GM21381 (cell line): ENCODE measurements at regions not wholly inside any gene's neighbourhood (a gene's known extent, or its start where the extent isn't known, plus 50 kb on each side); places are given as distances from the start of the nearest gene placed in this dataset.
"Not testable (repeated sequence)": the region's sequence is repeated elsewhere in the genome, so short reads cannot be mapped to it uniquely, and the experiment has no call there.

ENCODE experiments used
- ATAC-seq: cut with Tn5 transposase; IDR thresholded peaks from one replicate; pipeline ENCODE4 v1.9.1; 2021; ENCODE audit warnings: mild to moderate bottlenecking, moderate library complexity; ENCODE audit not compliant: unreplicated experiment

DNA sequence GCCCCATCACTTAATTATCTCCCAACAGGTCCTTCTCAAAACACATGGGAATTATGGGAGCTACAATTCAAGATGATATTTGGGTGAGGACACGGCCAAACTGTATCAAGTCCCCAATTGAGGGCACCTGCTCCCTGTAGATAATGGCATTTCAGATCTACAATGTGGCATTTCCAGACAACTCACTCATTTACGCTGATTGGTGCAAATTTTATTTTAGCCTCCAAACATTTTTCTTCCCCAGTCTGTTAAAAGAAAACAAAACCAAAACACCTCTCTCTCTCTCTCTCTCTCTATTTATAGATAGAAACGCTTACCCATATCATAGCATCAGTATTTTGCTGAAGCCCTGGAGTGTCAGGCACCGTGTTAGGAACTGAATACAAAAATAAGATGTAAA is 148.7 kb upstream of the KLF6 start:
- no peak for ATAC-seq

DNA sequence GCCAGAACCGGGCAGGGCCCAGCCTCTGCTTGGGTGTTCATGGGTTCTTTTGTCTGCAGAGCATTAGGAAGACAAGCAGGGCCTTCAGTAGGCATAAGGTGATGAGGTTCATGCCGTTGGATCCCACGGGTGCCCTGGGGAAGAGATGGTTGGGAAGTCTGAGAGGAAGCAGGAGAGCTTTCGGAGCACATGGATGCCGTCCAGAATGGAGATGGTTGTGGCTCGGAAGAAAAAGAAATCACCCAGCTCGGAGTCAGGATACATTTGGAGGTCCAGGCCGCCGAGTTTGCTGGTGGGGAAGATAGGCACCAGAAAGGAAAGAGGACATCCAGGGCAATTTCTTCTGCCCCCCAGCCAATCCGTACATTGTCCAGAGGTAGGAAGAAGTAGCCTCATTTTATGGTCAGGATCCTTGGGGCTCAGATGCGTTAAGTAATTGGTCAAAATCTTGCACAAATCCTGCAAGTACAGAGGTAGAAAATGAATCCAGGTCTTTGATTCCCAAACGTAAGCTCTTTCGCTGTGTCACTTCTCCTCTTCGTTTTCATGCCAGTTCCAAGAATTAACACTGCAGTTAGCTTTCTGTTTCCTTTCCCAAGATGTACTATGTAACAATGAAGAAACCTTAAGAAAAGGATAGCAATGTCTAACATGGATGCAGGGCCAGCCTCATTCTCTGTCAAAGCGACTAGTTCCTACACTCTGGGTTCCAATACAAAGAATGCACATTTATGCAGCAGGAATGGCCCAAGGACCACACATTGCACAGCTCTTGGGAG is 147.8 kb upstream of the KLF6 start:
- ATAC-seq = no peak

- no peak for ATAC-seq
Observed at GRCh38 chr10:3931901-3932300, 146.9 kb upstream of the KLF6 start.

GRCh38 chr10:3931224-3931623 is 146.2 kb upstream of the KLF6 start:
- no peak for ATAC-seq

DNA sequence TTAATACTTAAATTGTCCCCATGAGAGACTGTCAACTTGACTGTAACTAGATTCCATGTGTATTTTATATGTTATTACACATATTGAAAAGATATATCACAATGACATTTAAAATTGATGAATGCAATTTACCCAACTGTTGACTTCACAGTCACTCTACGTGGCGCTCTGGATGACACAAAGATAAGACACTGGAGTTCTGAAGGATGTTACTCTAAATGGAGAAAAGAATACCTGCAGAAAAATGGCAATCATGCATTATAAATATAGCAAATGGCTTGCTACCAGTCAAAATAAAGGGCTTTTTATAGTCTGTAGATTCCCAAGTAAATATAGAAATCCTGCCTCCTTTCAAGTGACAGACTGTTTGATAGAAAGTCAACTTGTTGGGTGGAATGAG is 143.6 kb upstream of the KLF6 start:
- ATAC-seq = no peak

GRCh38 chr10:3928078-3928477 is 143.1 kb upstream of the KLF6 start:
- ATAC-seq = no peak

DNA sequence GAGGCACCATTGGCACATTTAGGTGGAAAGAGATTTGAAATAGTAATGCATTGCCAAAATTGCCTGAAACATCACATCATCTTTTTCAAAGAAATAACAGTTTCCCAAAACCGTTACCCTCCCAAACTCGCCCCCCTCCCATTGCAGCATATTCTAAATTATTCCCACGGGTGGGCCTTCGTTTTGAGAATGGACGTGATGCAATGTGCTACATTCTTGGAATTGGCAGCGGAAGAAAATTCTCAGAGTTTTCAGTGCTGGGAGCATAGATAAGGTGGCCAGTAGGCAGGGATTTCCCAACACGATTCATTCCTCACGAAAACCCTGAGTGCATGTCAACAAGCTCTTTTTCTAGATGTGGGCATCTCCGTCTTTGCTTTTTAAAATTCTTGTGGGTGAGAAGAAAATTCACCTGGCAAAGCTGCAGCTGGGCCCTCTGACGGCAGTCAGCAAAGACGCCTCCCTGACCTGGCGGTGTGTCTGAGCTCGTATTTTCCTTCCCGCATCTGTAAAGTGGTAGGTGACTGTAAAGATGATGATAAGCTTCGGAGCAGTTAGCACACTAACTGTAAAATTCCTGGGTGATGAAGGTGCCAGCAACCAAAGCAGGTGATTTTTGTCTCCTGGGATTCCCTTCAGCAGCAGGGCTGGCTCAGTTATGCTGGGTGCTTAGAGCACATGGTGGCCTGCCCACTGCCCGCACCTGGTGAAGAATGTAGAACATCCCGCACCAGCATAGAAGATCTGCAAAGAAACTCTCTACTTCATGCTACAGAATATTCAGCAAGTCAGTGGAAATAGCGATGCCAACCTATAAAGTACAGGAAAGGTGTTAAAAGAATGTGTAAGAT is 141.9 kb upstream of the KLF6 start:
- ATAC-seq = no peak

GRCh38 chr10:3926258-3926657 is 141.2 kb upstream of the KLF6 start:
- ATAC-seq = no peak

- ATAC-seq = no peak
Observed at GRCh38 chr10:3925184-3925583, 140.2 kb upstream of the KLF6 start.

GRCh38 chr10:3924344-3924743 is 139.3 kb upstream of the KLF6 start:
- ATAC-seq = no peak

- ATAC-seq = no peak
Observed at GRCh38 chr10:3923033-3923432, 138.0 kb upstream of the KLF6 start.

GRCh38 chr10:3919709-3920308 is 134.8 kb upstream of the KLF6 start:
- ATAC-seq = no peak

- not testable (repeated sequence) for ATAC-seq
Observed at GRCh38 chr10:3917392-3917791, 132.4 kb upstream of the KLF6 start.

DNA sequence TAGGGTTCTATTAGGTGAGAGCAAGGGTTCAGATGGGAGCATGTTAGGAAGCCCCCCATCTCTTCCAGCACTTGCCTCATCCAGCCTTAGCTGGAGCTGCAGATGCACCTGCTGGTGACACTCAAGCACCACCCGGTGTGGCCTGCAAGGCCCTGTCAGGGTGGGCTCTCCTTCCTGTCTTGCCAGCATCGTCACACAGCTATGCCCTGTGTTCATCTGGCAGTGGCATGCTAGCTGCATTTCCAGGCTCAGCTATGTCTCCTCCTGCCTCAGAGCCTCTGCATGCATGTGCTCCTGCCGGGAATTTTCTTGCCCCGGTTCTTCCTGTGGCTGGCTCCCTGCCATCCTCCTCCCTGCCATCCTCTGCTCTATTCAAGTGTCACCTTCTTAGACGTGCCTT is 129.7 kb upstream of the KLF6 start:
- no peak for ATAC-seq

DNA sequence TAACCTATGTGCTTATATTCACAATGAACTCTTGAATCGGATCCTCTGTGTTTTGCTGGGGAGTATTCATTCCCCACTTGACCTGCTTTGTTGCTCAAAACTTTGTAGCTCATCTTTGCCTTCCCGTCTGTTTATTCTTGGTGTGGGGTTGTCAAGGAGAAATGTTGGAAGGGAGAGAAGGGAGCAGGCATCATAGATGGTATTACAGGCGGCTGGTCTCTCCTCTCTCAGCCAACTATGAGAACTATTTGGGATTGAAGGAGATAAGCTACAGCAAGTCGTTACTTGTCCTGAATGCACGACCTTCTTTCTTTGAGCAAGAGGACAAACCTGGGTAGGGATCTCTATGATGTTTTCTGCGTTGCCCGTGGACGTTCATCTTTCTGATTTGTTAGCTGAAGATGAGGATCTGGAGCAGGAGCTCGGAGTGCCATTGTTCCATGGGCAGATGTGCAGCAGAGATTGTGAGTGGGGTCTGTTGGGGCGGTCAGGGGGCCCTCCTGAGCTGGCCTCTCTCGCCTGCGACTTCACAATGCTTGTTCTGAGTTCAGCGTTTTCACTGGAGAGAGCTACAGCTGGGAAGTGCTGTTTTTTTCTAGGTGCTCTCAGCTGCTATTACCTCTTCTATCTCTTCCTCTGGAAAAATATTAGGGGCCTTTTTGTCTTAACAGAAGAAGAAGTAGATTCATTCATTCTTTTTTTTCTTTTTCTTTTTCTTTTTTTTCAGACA is 126.9 kb upstream of the KLF6 start:
- ATAC-seq = no peak

- no peak for ATAC-seq
Observed at GRCh38 chr10:3911241-3911640, 126.2 kb upstream of the KLF6 start.

- ATAC-seq = no peak
Observed at GRCh38 chr10:3909339-3909738, 124.3 kb upstream of the KLF6 start.

DNA sequence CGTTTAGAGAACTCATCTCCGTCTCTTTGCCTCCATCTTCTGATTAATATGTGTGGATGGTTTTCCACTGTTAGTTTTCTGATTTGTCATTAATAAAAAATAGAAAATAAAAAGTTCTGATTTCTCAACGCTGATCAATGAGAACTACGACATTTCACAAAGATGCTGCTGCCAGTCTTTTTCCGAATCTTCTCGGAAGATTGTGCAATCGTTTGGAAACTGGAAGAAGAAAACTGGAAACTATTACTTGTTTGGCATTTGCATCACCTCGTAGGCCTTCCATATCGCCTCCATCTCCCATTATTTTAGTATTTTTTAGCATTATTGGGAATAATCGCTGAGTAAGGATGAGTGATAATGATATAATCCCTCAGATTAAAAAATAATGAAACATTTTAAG is 123.2 kb upstream of the KLF6 start:
- ATAC-seq = no peak

- no peak for ATAC-seq
Observed at GRCh38 chr10:3907514-3907913, 122.5 kb upstream of the KLF6 start.

DNA sequence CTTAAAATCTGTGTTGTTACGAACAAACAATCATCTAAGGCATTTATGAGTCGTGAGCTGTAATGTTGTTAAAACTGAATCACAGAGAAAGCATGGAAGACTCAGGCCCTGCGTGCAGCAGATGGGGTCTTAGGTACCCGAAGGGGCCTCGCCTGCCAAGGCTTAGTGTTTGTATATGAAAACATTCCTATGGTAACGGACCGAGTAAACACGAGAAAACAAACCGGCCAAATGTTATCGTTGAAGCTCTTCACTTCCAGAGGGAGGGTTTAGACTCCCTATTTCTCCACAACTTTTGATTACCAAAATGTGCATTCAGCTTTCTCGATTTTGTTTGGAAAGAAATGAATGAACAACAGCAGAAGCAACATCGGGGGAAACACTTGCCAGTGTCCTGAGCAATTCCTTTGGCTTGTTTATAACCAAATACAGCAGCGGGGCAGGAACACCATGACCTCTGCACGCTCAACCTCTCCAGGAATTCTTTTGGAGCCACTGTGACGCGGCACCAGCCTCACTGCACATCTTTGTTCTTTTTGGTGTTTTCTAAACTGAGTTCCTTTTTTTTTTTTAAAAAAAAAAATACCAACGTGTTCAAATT is 121.6 kb upstream of the KLF6 start:
- no peak for ATAC-seq
